ENCODE measurements at regions not wholly inside any gene's neighbourhood (a gene's known extent, or its start where the extent isn't known, plus 50 kb on each side); places are given as distances from the start of the nearest gene placed in this dataset.

- no peaks in the 10 kb centered on the region for H3K36me3 ChIP-seq
- no peak overlapping the region for H3K27ac ChIP-seq
- TF ChIP-seq CTCF (IDR thresholded peaks at IDR 0.05) (no peak), POLR2A (IDR thresholded peaks at IDR 0.05) (no peak), POLR2AphosphoS5 (IDR thresholded peaks at IDR 0.05) (no peak), EP300 (IDR thresholded peaks at IDR 0.05) (no peak)
- intact Hi-C loops (cut with DNase I; ENCODE audit: low total_unique reads): no loop called here
- 53 to 82% (median 66%) methylated on average over 2 of the region's 2 CpGs for WGBS, 5 donors
- H3K4me3 ChIP-seq: no peak overlapping the region
- no peaks in the 10 kb centered on the region for H3K9me3 ChIP-seq
- no peak for DNase-seq
- no peaks in the 10 kb centered on the region for H3K27me3 ChIP-seq
- H3K4me1 ChIP-seq: no peaks in the 10 kb centered on the region
Observed at GRCh38 chr2:125572660-125573059, 1083.3 kb upstream of the GYPC start.

- TF ChIP-seq POLR2A (IDR thresholded peaks at IDR 0.05) (no peak), POLR2AphosphoS5 (IDR thresholded peaks at IDR 0.05) (no peak), CTCF (IDR thresholded peaks at IDR 0.05) (no peak), EP300 (IDR thresholded peaks at IDR 0.05) (no peak)
- intact Hi-C loops (cut with DNase I; ENCODE audit: low total_unique reads): no loop called here
Observed at GRCh38 chr2:125573432-125573831, 1082.5 kb upstream of the GYPC start.

GRCh38 chr2:125576558-125576957 is 1079.4 kb upstream of the GYPC start:
- no peaks in the 10 kb centered on the region for H3K9me3 ChIP-seq
- H3K27ac ChIP-seq: no peak overlapping the region
- no peaks in the 10 kb centered on the region for H3K4me1 ChIP-seq
- WGBS, 5 donors: 78 to 82% (median 81%) methylated on average over 3 of the region's 3 CpGs
- intact Hi-C loops (cut with DNase I; ENCODE audit: low total_unique reads): no loop called here
- no peaks in the 10 kb centered on the region for H3K36me3 ChIP-seq
- TF ChIP-seq EP300 (IDR thresholded peaks at IDR 0.05): no peak
- TF ChIP-seq CTCF (IDR thresholded peaks at IDR 0.05): no peak
- no peak for TF ChIP-seq POLR2AphosphoS5 (IDR thresholded peaks at IDR 0.05)
- no peak for TF ChIP-seq POLR2A (IDR thresholded peaks at IDR 0.05)
- H3K4me3 ChIP-seq: no peak overlapping the region
- DNase-seq: no peak
- H3K27me3 ChIP-seq: no peaks in the 10 kb centered on the region

More at GRCh38 chr2:125573432-125573831, 1082.5 kb upstream of the GYPC start:
- no peaks in the 10 kb centered on the region for H3K4me1 ChIP-seq
- no peak for DNase-seq
- H3K9me3 ChIP-seq: no peaks in the 10 kb centered on the region
- H3K4me3 ChIP-seq: no peak overlapping the region
- H3K27me3 ChIP-seq: no peaks in the 10 kb centered on the region
- 39 to 58% (median 51%) methylated on average over 2 of the region's 2 CpGs for WGBS, 5 donors
- no peak overlapping the region for H3K27ac ChIP-seq
- H3K36me3 ChIP-seq: no peaks in the 10 kb centered on the region

GRCh38 chr2:125581557-125581956 is 1074.4 kb upstream of the GYPC start:
- Histone ChIP-seq H3K9me3 (no peaks in the 10 kb centered on the region), H3K4me1 (no peaks in the 10 kb centered on the region), H3K36me3 (no peaks in the 10 kb centered on the region), H3K27ac (no peak overlapping the region), H3K4me3 (no peak overlapping the region), H3K27me3 (no peaks in the 10 kb centered on the region)
- intact Hi-C loops (cut with DNase I; ENCODE audit: low total_unique reads): no loop called here
- no peak for TF ChIP-seq POLR2AphosphoS5 (IDR thresholded peaks at IDR 0.05)
- TF ChIP-seq CTCF (IDR thresholded peaks at IDR 0.05): no peak
- TF ChIP-seq EP300 (IDR thresholded peaks at IDR 0.05): no peak
- no peak for TF ChIP-seq POLR2A (IDR thresholded peaks at IDR 0.05)
- peak in 1 of 2 donors; percentile 9 for DNase-seq
- WGBS, 5 donors: 8 to 13% (median 8%) methylated on average over 4 of the region's 4 CpGs

All from stomach (tissue), 8 donors.